ENCODE measurements at regions not wholly inside any gene's neighbourhood (a gene's known extent, or its start where the extent isn't known, plus 50 kb on each side); places are given as distances from the start of the nearest gene placed in this dataset.

DNA sequence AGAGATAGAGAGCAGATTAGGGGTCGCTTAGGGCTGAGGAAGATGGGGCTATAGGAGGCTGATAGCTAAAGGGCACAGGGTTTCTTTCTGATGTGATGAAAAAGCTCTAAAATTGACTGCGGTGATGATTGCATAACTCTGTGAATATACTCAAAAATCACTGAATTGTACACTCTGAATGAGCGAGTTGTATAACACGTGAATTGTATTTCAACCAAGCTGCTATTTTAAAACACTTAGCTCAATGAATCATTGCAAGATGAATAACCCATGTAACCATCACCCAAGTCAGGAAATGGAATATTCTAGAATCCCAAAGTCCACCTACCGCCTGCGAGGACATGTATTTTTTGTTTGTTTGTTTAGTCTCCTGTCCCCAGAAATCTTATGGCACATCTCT is 60.1 kb upstream of the CCND2 start:
- ChIA-PET POLR2A (no interaction called here), CTCF (no interaction called here)
- no TSS peak for BruUV-seq (replicated peaks)
- ATAC-seq (no peak), DNase-seq (ENCODE audit: low read depth, low spot score) (no peak)
- peaks cover 6% of the 10 kb centered on the region; the same call in 1 of the 2 replicates for H3K27me3 ChIP-seq (ENCODE audit: control insufficient read depth, insufficient read depth, low read length)
- H3K4me3 ChIP-seq (ENCODE audit: low read depth in 2 of 2, low read length in 2 of 2): no peak overlapping the region
- H3K9me3 ChIP-seq (ENCODE audit: control insufficient read depth, insufficient read depth, low read depth, low read length): no peaks in the 10 kb centered on the region
- H3K36me3 ChIP-seq (ENCODE audit: control insufficient read depth, insufficient read depth, low read length): no peaks in the 10 kb centered on the region
- in situ Hi-C loops (cut with HindIII; ENCODE audit: low pct_unique_long_range_greater_than_20kb, low sequenced_read_pairs) (no loop called here), intact Hi-C loops (cut with micrococcal nuclease; ENCODE audit: unreplicated experiment) (no loop called here)
- TF ChIP-seq, protein P1, sequence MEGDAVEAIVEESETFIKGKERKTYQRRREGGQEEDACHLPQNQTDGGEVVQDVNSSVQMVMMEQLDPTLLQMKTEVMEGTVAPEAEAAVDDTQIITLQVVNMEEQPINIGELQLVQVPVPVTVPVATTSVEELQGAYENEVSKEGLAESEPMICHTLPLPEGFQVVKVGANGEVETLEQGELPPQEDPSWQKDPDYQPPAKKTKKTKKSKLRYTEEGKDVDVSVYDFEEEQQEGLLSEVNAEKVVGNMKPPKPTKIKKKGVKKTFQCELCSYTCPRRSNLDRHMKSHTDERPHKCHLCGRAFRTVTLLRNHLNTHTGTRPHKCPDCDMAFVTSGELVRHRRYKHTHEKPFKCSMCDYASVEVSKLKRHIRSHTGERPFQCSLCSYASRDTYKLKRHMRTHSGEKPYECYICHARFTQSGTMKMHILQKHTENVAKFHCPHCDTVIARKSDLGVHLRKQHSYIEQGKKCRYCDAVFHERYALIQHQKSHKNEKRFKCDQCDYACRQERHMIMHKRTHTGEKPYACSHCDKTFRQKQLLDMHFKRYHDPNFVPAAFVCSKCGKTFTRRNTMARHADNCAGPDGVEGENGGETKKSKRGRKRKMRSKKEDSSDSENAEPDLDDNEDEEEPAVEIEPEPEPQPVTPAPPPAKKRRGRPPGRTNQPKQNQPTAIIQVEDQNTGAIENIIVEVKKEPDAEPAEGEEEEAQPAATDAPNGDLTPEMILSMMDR (IDR thresholded peaks at IDR 0.05): no peak
- TF ChIP-seq POLR2AphosphoS5 (IDR thresholded peaks at IDR 0.05; ENCODE audit: low read depth, low read length) (no peak), TCF7L2 (IDR thresholded peaks at IDR 0.05; ENCODE audit: low read depth, low read length) (no peak), SIN3A (IDR thresholded peaks at IDR 0.05; ENCODE audit: borderline replicate concordance, insufficient read depth, low read depth, low read length) (no peak)
- TF ChIP-seq, protein P2, sequence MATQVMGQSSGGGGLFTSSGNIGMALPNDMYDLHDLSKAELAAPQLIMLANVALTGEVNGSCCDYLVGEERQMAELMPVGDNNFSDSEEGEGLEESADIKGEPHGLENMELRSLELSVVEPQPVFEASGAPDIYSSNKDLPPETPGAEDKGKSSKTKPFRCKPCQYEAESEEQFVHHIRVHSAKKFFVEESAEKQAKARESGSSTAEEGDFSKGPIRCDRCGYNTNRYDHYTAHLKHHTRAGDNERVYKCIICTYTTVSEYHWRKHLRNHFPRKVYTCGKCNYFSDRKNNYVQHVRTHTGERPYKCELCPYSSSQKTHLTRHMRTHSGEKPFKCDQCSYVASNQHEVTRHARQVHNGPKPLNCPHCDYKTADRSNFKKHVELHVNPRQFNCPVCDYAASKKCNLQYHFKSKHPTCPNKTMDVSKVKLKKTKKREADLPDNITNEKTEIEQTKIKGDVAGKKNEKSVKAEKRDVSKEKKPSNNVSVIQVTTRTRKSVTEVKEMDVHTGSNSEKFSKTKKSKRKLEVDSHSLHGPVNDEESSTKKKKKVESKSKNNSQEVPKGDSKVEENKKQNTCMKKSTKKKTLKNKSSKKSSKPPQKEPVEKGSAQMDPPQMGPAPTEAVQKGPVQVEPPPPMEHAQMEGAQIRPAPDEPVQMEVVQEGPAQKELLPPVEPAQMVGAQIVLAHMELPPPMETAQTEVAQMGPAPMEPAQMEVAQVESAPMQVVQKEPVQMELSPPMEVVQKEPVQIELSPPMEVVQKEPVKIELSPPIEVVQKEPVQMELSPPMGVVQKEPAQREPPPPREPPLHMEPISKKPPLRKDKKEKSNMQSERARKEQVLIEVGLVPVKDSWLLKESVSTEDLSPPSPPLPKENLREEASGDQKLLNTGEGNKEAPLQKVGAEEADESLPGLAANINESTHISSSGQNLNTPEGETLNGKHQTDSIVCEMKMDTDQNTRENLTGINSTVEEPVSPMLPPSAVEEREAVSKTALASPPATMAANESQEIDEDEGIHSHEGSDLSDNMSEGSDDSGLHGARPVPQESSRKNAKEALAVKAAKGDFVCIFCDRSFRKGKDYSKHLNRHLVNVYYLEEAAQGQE (IDR thresholded peaks at IDR 0.05; ENCODE audit: insufficient read depth in 1 of 2, low read depth in 2 of 2, low read length in 1 of 2): no peak
- H3K27ac ChIP-seq (ENCODE audit: low read length): no peak overlapping the region
- no peaks in the 10 kb centered on the region for H3K4me1 ChIP-seq (ENCODE audit: control insufficient read depth, insufficient read depth, low read length)

DNA sequence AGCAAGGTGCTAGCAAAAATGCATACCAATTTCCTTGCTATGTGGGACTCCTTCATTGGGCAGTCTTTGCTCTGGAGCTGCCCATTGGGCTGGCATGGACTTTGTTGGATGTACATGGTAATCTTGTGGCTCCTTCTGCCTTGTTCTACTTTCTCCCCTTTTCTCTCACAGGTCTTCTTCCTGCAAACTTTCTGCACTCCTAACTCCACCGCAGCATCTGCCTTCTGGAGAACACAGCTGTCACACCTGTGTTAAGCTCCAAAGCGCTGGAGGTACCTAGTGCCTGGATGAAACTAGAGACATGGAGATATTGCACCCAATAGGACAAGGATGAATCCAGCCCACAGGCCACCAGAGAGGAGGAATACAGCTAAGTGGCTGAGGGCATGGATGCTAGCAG is 60.7 kb upstream of the CCND2 start:
- no peak for DNase-seq (ENCODE audit: low read depth, low spot score)
- Histone ChIP-seq H3K27me3 (ENCODE audit: control insufficient read depth, insufficient read depth, low read length) (peaks cover 8% of the 10 kb centered on the region; the same call in 1 of the 2 replicates), H3K4me3 (ENCODE audit: low read depth in 2 of 2, low read length in 2 of 2) (no peak overlapping the region), H3K4me1 (ENCODE audit: control insufficient read depth, insufficient read depth, low read length) (no peaks in the 10 kb centered on the region), H3K9me3 (ENCODE audit: control insufficient read depth, insufficient read depth, low read depth, low read length) (no peaks in the 10 kb centered on the region), H3K36me3 (ENCODE audit: control insufficient read depth, insufficient read depth, low read length) (no peaks in the 10 kb centered on the region), H3K27ac (ENCODE audit: low read length) (no peak overlapping the region)
- intact Hi-C loops (cut with micrococcal nuclease; ENCODE audit: unreplicated experiment): no loop called here
- ChIA-PET POLR2A (no interaction called here), CTCF (no interaction called here)
- no peak for ATAC-seq
- TF ChIP-seq SIN3A (IDR thresholded peaks at IDR 0.05; ENCODE audit: borderline replicate concordance, insufficient read depth, low read depth, low read length) (no peak), POLR2AphosphoS5 (IDR thresholded peaks at IDR 0.05; ENCODE audit: low read depth, low read length) (no peak), TCF7L2 (IDR thresholded peaks at IDR 0.05; ENCODE audit: low read depth, low read length) (no peak)
- TF ChIP-seq, protein P1 (IDR thresholded peaks at IDR 0.05): no peak
- TF ChIP-seq, protein P2 (IDR thresholded peaks at IDR 0.05; ENCODE audit: insufficient read depth in 1 of 2, low read depth in 2 of 2, low read length in 1 of 2): no peak
- in situ Hi-C loops (cut with HindIII; ENCODE audit: low pct_unique_long_range_greater_than_20kb, low sequenced_read_pairs): no loop called here
- no TSS peak for BruUV-seq (replicated peaks)
